ENCODE measurements at regions not wholly inside any gene's neighbourhood (a gene's known extent, or its start where the extent isn't known, plus 50 kb on each side); places are given as distances from the start of the nearest gene placed in this dataset.

DNA sequence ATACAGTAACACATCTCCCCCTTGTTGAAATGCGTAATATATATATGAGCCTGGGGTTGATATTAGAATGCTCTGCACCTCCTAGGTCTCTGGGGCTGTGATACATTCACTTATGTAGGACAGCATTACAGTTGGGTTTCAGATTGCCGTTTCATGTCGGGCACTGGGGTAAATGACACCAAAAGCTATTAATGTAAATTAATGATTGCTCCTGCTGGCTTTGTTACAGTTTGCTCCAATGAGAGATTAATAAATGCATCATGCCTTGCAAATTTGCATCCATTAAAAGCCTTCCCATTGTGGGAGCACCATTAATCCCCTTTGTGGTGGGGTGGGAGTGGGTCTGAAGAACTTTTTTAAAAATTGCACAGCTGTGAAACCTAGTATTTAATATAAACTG is 584.4 kb upstream of the EEF2KMT start:
- no peak for ATAC-seq (ENCODE audit: insufficient number of reproducible peaks, low FRiP score, low read depth)
- Histone ChIP-seq H3K27ac (no peak overlapping the region), H3K4me3 (no peak overlapping the region), H3K4me1 (ENCODE audit: control insufficient read depth in 1 of 2, low read depth in 2 of 2) (no peaks in the 10 kb centered on the region), H3K36me3 (no peaks in the 10 kb centered on the region), H3K9me3 (no peaks in the 10 kb centered on the region), H3K27me3 (replicated peaks; ENCODE audit: insufficient read depth) (no peaks in the 10 kb centered on the region)
- TF ChIP-seq, protein P1, sequence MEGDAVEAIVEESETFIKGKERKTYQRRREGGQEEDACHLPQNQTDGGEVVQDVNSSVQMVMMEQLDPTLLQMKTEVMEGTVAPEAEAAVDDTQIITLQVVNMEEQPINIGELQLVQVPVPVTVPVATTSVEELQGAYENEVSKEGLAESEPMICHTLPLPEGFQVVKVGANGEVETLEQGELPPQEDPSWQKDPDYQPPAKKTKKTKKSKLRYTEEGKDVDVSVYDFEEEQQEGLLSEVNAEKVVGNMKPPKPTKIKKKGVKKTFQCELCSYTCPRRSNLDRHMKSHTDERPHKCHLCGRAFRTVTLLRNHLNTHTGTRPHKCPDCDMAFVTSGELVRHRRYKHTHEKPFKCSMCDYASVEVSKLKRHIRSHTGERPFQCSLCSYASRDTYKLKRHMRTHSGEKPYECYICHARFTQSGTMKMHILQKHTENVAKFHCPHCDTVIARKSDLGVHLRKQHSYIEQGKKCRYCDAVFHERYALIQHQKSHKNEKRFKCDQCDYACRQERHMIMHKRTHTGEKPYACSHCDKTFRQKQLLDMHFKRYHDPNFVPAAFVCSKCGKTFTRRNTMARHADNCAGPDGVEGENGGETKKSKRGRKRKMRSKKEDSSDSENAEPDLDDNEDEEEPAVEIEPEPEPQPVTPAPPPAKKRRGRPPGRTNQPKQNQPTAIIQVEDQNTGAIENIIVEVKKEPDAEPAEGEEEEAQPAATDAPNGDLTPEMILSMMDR (IDR thresholded peaks at IDR 0.05) = no peak
- no peak for DNase-seq (ENCODE audit: low spot score)

DNA sequence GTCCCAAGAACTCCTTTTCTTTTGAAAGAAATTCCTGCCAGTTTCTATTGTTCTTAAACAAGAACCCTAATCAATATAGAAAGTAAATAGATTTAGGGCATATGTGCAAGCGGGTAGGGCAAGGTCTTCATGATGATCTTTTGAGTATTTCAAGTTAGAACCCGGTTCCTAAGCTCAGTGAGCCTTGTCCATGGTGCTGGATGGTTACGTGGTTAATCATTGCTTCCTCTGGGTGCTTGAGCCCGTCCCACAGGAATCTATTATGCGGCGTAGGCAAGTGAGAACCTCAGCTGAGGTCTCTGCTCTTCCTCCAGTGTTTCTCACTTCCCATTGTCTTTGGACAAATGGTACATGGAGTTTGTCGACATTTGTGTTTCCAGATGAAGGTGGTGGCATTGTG is 580.8 kb upstream of the EEF2KMT start:
- no peaks in the 10 kb centered on the region for H3K36me3 ChIP-seq
- no peak for DNase-seq (ENCODE audit: low spot score)
- no peaks in the 10 kb centered on the region for H3K4me1 ChIP-seq (ENCODE audit: control insufficient read depth in 1 of 2, low read depth in 2 of 2)
- TF ChIP-seq, protein P1 (IDR thresholded peaks at IDR 0.05) = no peak
- H3K9me3 ChIP-seq = no peaks in the 10 kb centered on the region
- no peak overlapping the region for H3K27ac ChIP-seq
- ATAC-seq (ENCODE audit: insufficient number of reproducible peaks, low FRiP score, low read depth) = no peak
- H3K4me3 ChIP-seq = no peak overlapping the region
- no peaks in the 10 kb centered on the region for H3K27me3 ChIP-seq (replicated peaks; ENCODE audit: insufficient read depth)

DNA sequence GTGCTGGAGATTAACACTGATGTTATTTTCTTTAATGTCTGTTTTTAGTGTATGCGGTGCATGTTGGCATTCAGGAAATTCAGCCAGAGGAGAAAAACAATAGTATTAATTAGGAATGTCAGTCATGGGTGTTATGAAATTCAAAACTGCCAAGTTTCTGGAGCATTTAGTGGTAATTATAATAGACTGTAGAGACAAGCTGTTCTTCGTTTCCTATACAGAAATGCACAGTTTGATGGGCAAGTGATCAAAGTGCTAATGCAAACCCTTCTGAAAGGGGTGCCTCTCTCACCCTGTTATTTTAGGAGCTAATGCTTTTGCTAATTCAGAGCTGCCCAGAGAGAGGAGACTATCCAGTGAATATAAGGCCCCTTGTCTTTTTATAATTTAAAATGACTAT is 573.8 kb upstream of the EEF2KMT start:
- no peaks in the 10 kb centered on the region for H3K36me3 ChIP-seq
- H3K4me3 ChIP-seq = no peak overlapping the region
- no peaks in the 10 kb centered on the region for H3K27me3 ChIP-seq (replicated peaks; ENCODE audit: insufficient read depth)
- no peaks in the 10 kb centered on the region for H3K4me1 ChIP-seq (ENCODE audit: control insufficient read depth in 1 of 2, low read depth in 2 of 2)
- ATAC-seq (ENCODE audit: insufficient number of reproducible peaks, low FRiP score, low read depth) = no peak
- no peak overlapping the region for H3K27ac ChIP-seq
- DNase-seq (ENCODE audit: low spot score) = no peak
- TF ChIP-seq, protein P1 (IDR thresholded peaks at IDR 0.05) = no peak
- no peaks in the 10 kb centered on the region for H3K9me3 ChIP-seq

DNA sequence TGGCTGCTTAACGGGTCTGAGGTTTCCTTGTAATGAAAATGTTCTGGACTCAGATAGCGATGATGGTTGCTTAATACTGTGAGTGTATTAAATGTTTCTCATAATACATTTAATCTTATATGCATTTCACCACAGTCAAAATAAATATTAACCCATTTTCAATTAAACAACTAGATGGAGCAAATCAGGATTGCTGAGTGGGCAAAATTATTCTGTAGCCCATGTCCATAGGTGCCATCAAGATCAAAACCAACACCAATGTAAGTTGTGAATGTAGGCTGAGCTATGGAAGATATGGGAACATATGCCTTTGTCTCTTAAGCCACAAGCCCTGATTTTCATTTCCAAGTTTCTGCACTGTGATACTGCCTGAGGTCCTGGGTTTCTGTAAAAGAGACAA is 572.6 kb upstream of the EEF2KMT start:
- TF ChIP-seq, protein P1 (IDR thresholded peaks at IDR 0.05) = no peak
- H3K27me3 ChIP-seq (replicated peaks; ENCODE audit: insufficient read depth) = no peaks in the 10 kb centered on the region
- H3K9me3 ChIP-seq = no peaks in the 10 kb centered on the region
- ATAC-seq (ENCODE audit: insufficient number of reproducible peaks, low FRiP score, low read depth) = no peak
- no peak overlapping the region for H3K27ac ChIP-seq
- DNase-seq (ENCODE audit: low spot score) = no peak
- no peak overlapping the region for H3K4me3 ChIP-seq
- H3K36me3 ChIP-seq = no peaks in the 10 kb centered on the region
- H3K4me1 ChIP-seq (ENCODE audit: control insufficient read depth in 1 of 2, low read depth in 2 of 2) = no peaks in the 10 kb centered on the region

DNA sequence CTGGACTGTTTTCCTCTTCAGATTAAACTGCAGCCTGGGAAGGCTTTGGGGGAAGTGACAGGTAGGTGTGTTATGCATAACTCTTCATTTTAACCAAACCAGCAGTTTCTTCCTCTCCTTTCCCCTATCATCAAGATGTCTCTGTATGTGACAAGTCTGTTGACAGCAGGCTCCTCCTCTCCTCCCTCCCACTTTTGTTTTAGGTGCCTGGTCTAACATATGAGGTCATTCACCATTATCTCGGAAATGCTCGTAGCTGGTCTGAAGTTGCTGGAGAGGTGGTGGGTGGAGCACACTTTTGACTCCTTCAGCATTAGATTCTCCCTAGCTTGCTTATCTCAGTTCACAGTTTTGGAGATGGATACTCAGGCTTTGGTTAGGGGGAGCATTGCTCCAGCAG is 571.0 kb upstream of the EEF2KMT start:
- no peaks in the 10 kb centered on the region for H3K4me1 ChIP-seq (ENCODE audit: control insufficient read depth in 1 of 2, low read depth in 2 of 2)
- DNase-seq (ENCODE audit: low spot score) (no peak), ATAC-seq (ENCODE audit: insufficient number of reproducible peaks, low FRiP score, low read depth) (no peak)
- TF ChIP-seq, protein P1 (IDR thresholded peaks at IDR 0.05) = no peak
- no peaks in the 10 kb centered on the region for H3K27me3 ChIP-seq (replicated peaks; ENCODE audit: insufficient read depth)
- no peak overlapping the region for H3K4me3 ChIP-seq
- no peak overlapping the region for H3K27ac ChIP-seq
- H3K36me3 ChIP-seq = no peaks in the 10 kb centered on the region
- H3K9me3 ChIP-seq = no peaks in the 10 kb centered on the region

Measured in thoracic aorta (tissue), 2 donors.